GM19238 (cell line): ENCODE measurements at regions not wholly inside any gene's neighbourhood (a gene's known extent, or its start where the extent isn't known, plus 50 kb on each side); places are given as distances from the start of the nearest gene placed in this dataset.

Experiments
- DNase-seq: peaks from one replicate; pipeline ENCODE4 v3.0.0; 2011; ENCODE audit warnings: low spot score; ENCODE audit not compliant: insufficient read length

GRCh38 chr9:21661626-21662025 lies 140.8 kb upstream of the MTAP start:
- DNase-seq, result no peak

- no peak for DNase-seq
These were observed 133.9 kb upstream of the MTAP start for GRCh38 chr9:21668516-21668915.

GRCh38 chr9:21669701-21670100 lies 132.7 kb upstream of the MTAP start:
- no peak for DNase-seq

- DNase-seq, result no peak
These were observed 132.1 kb upstream of the MTAP start for GRCh38 chr9:21670374-21670773.

- no peak for DNase-seq
These were observed 130.3 kb upstream of the MTAP start for GRCh38 chr9:21672140-21672539.

GRCh38 chr9:21672761-21673160 lies 129.7 kb upstream of the MTAP start:
- no peak for DNase-seq

GRCh38 chr9:21674894-21675293 lies 127.5 kb upstream of the MTAP start:
- DNase-seq, result no peak

GRCh38 chr9:21677387-21677786 lies 125.0 kb upstream of the MTAP start:
- DNase-seq, result no peak

GRCh38 chr9:21677834-21678233 lies 124.6 kb upstream of the MTAP start:
- no peak for DNase-seq

- DNase-seq, result no peak
These were observed 123.0 kb upstream of the MTAP start for GRCh38 chr9:21679432-21679831.

- DNase-seq, result no peak
These were observed 121.8 kb upstream of the MTAP start for GRCh38 chr9:21680590-21680989.

- no peak for DNase-seq
These were observed 120.8 kb upstream of the MTAP start for GRCh38 chr9:21681641-21682040.

GRCh38 chr9:21682381-21682780 lies 120.1 kb upstream of the MTAP start:
- DNase-seq, result no peak

- DNase-seq, result no peak
These were observed 119.5 kb upstream of the MTAP start for GRCh38 chr9:21682981-21683380.

GRCh38 chr9:21683484-21684175 lies 118.8 kb upstream of the MTAP start:
- DNase-seq, result no peak

GRCh38 chr9:21684231-21684630 lies 118.2 kb upstream of the MTAP start:
- DNase-seq, result no peak

GRCh38 chr9:21684831-21685362 lies 117.5 kb upstream of the MTAP start:
- DNase-seq, result no peak

- no peak for DNase-seq
These were observed 116.9 kb upstream of the MTAP start for GRCh38 chr9:21685502-21685901.

- no peak for DNase-seq
These were observed 115.7 kb upstream of the MTAP start for GRCh38 chr9:21686738-21687137.

GRCh38 chr9:21687351-21687750 lies 115.1 kb upstream of the MTAP start:
- no peak for DNase-seq

- DNase-seq, result no peak
These were observed 114.0 kb upstream of the MTAP start for GRCh38 chr9:21688108-21689102.

GRCh38 chr9:21689854-21690253 lies 112.6 kb upstream of the MTAP start:
- no peak for DNase-seq
